Gastroesophageal sphincter (tissue), 3 donors: ENCODE measurements at regions not wholly inside any gene's neighbourhood (a gene's known extent, or its start where the extent isn't known, plus 50 kb on each side); places are given as distances from the start of the nearest gene placed in this dataset.

Source experiments
- CTCF ChIP-seq, 4 experiments: fragments of 200-600 bp in 2 of 4; fragments of 450-650 bp in 2 of 4; sonication (generic) in 1 of 4; IDR thresholded peaks; one replicate each; pipeline ENCODE4 v1.5.1; 2017 to 2019; ENCODE audit warnings: antibody characterized with exemption in 4 of 4, mild to moderate bottlenecking in 2 of 4, moderate library complexity in 2 of 4
- POLR2A ChIP-seq, 2 donors: fragments of 450-650 bp; IDR thresholded peaks; one replicate each; pipeline ENCODE4 v1.6.1; 2017; ENCODE audit warnings: antibody characterized with exemption in 2 of 2, mild to moderate bottlenecking in 2 of 2, moderate library complexity in 1 of 2

GRCh38 chr1:65059930-65060538 is 88.0 kb upstream of the AK4 start:
- peak; percentile 64 to 82 (median 78) for TF ChIP-seq CTCF (IDR thresholded peaks at IDR 0.05)
- TF ChIP-seq POLR2A (IDR thresholded peaks at IDR 0.05) = no peak
